Activated T-helper 1 cell treated with anti-CD3 and anti-CD28 coated beads, Interleukin-12 subunit alpha, Interleukin-12 subunit beta, Interleukin-2, Interleukin-4 antibody, amounts not matched to agents 30 ng/mL and 10 ng/mL and 1 ng/mL, durations not matched to agents 14 hours and 24 hours and 36 hours (primary cell): ENCODE measurements at regions not wholly inside any gene's neighbourhood (a gene's known extent, or its start where the extent isn't known, plus 50 kb on each side); places are given as distances from the start of the nearest gene placed in this dataset.

ENCODE experiments used
- DNase-seq: peaks from one replicate; pipeline ENCODE4 v3.0.0; 2021; ENCODE audit warnings: low spot score
- H3K27ac Mint-ChIP-seq: one replicate; pipeline ENCODE4 v1.8.0; 2021; ENCODE audit warnings: mild to moderate bottlenecking, mixed read lengths
- H3K27me3 Mint-ChIP-seq: one replicate; pipeline ENCODE4 v1.8.0; 2022; ENCODE audit warnings: mild to moderate bottlenecking, moderate library complexity, mixed read lengths; ENCODE audit not compliant: insufficient read depth
- H3K36me3 Mint-ChIP-seq: one replicate; pipeline ENCODE4 v1.8.0; 2021; ENCODE audit warnings: low read depth, mixed read lengths
- H3K4me1 Mint-ChIP-seq: one replicate; pipeline ENCODE4 v1.8.0; 2021; ENCODE audit warnings: low read depth, mixed read lengths
- H3K4me3 Mint-ChIP-seq: one replicate; pipeline ENCODE4 v1.8.0; 2021; ENCODE audit warnings: mild to moderate bottlenecking, moderate library complexity, mixed read lengths
- H3K9me3 Mint-ChIP-seq: one replicate; pipeline ENCODE4 v1.8.0; 2021; ENCODE audit warnings: mixed read lengths
- intact Hi-C: fragments of 100-400 bp; cut with micrococcal nuclease; formaldehyde crosslinking; loops from one replicate; pipeline ENCODE4 v1.15.1; 2024

DNA sequence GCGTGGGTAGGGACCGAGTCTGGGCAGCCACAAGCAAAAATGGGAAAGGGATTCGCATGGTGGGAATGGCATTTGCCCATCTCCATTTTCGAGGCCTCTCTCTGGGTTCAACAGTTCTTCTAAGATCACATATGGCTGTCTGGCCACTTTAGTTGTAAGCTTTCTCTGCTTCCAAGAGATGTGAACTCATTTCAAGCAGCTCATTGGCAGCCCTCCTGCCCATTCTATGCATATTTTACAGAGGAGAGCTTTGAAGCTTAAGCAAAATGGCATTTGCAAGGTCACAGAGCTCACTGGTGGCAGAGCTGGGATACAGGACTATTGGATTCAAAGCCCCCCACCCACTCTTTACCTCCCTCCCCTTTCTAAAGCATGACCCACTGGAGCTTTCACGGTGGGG is 93.7 kb downstream of the HHIPL2 start:
- Mint-ChIP-seq H3K36me3 (no peaks in the 10 kb centered on the region), H3K4me1 (peaks cover 12% of the 10 kb centered on the region), H3K27ac (no peak overlapping the region), H3K9me3 (peaks cover 15% of the 10 kb centered on the region), H3K27me3 (peaks cover 3% of the 10 kb centered on the region), H3K4me3 (no peak overlapping the region)
- intact Hi-C loops: loop anchor here (2.0 to 10.0 kb wide), 3 partner anchors 579 to 1643 kb away; no protein-coding TSS in a partner anchor
- DNase-seq: no peak

DNA sequence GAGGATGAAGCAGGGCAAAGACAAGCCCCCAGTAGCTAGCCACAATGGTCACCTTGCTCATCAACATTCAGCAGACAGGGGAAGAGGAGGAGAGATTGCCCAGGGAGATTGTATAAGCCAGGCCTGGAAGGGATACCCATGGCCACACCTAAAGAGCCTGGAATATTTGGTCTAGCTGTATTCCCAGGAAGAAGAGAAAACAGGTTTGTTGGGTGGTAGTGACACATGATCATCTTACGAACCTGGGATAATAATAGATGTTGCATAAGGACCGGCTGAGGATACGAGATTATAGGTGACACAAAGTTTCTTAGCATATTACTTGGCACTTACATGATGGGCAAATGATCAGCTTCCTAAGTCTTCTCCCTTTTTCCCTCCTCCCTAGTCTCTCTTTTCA is 95.9 kb downstream of the HHIPL2 start:
- no peak overlapping the region for H3K27ac Mint-ChIP-seq
- intact Hi-C loops: loop anchor here (10.0 kb wide), 2 partner anchors 577 to 1017 kb away; no protein-coding TSS in a partner anchor
- H3K4me1 Mint-ChIP-seq: peaks cover 12% of the 10 kb centered on the region
- H3K27me3 Mint-ChIP-seq: peaks cover 4% of the 10 kb centered on the region
- H3K4me3 Mint-ChIP-seq: no peak overlapping the region
- H3K36me3 Mint-ChIP-seq: no peaks in the 10 kb centered on the region
- no peak for DNase-seq
- peaks cover 4% of the 10 kb centered on the region for H3K9me3 Mint-ChIP-seq

DNA sequence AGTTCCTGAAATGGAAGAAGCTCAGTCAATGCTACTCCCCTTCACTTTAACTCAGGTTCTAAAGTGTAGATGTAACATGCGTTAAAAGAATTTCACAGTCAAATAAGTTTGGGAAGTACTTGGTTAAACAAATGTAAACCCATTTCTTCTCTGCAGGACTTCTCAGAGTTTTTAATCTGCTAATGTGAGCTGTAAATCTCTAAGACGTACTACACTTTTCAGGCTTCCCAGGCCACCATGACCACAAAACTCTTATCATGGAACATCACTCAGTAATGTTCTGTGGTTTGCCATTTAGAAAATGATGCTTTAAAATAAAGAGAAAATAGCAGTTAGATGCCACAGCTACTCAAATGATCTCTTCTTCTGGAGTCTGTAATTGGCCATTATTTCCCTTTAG is 104.3 kb downstream of the HHIPL2 start:
- no peaks in the 10 kb centered on the region for H3K9me3 Mint-ChIP-seq
- no peaks in the 10 kb centered on the region for H3K36me3 Mint-ChIP-seq
- intact Hi-C loops: no loop called here
- H3K4me3 Mint-ChIP-seq: no peak overlapping the region
- no peaks in the 10 kb centered on the region for H3K4me1 Mint-ChIP-seq
- no peak for DNase-seq
- peaks cover 2% of the 10 kb centered on the region for H3K27me3 Mint-ChIP-seq
- no peak overlapping the region for H3K27ac Mint-ChIP-seq

DNA sequence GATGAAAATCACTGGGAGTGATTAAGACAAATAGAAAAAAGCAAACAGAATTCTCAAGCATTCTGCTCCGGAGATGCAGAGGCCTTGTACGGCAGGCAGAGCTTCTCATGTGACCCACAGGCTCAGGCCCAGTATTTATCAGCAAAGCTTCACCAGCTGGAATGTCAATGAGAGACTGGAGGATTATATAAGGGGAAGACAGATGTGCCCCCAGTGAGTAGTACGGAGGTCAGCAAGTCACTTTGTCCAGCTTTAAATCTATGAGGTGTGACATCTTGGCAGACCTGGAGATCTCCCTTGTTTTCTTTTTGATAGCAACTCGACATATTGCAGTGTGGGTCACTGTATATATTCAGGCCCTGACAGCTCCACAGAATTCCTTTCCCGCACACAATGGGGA is 106.8 kb downstream of the HHIPL2 start:
- DNase-seq: no peak
- Mint-ChIP-seq H3K4me1 (no peaks in the 10 kb centered on the region), H3K4me3 (no peak overlapping the region), H3K27me3 (no peaks in the 10 kb centered on the region), H3K27ac (no peak overlapping the region), H3K36me3 (no peaks in the 10 kb centered on the region), H3K9me3 (no peaks in the 10 kb centered on the region)
- intact Hi-C loops: no loop called here

DNA sequence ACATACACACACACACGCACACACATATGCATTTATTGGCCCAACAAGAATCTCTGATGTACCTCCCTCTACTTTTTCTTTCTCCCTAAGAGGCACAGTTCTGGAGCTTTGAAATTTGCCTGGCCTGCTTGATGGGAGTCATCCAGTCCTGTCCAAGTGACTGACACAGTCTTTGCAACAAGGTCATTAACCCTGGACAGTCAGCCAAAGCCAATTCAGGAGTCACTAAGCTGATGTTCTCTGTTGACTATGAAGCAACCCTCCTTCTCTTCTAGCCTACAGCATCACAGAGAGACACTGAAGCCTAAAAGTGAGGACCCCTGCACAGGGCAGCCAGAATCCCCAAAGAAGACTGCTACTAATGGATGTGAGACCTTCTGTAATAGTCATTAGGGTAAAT is 123.1 kb downstream of the HHIPL2 start:
- H3K4me1 Mint-ChIP-seq: peaks cover 23% of the 10 kb centered on the region
- DNase-seq: no peak
- intact Hi-C loops: no loop called here
- no peak overlapping the region for H3K4me3 Mint-ChIP-seq
- no peaks in the 10 kb centered on the region for H3K27me3 Mint-ChIP-seq
- peaks cover 31% of the 10 kb centered on the region for H3K9me3 Mint-ChIP-seq
- no peak overlapping the region for H3K27ac Mint-ChIP-seq
- H3K36me3 Mint-ChIP-seq: peaks cover 6% of the 10 kb centered on the region

DNA sequence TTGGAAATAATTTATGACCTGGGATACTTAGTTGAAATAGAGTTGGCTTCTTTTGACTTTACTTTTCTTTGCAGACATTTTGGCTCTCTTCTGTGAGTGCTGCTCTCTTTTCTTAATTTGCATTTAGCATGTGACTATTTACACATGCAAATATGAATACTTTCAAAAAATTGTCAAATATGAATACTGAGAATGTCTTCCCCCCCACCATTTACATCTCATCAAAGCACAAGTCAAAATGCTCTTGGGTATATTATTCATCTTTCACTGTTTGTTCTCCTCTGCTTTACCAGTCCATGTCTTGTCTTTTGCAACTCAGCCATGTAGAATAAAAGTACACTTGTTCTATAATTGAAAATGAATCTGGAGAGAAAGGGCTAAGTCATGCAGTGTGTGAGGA is 126.5 kb downstream of the HHIPL2 start:
- Mint-ChIP-seq H3K27ac (no peak overlapping the region), H3K27me3 (no peaks in the 10 kb centered on the region), H3K4me1 (peaks cover 43% of the 10 kb centered on the region), H3K4me3 (no peak overlapping the region), H3K36me3 (peaks cover 5% of the 10 kb centered on the region), H3K9me3 (peaks cover 28% of the 10 kb centered on the region)
- no peak for DNase-seq
- intact Hi-C loops: no loop called here

DNA sequence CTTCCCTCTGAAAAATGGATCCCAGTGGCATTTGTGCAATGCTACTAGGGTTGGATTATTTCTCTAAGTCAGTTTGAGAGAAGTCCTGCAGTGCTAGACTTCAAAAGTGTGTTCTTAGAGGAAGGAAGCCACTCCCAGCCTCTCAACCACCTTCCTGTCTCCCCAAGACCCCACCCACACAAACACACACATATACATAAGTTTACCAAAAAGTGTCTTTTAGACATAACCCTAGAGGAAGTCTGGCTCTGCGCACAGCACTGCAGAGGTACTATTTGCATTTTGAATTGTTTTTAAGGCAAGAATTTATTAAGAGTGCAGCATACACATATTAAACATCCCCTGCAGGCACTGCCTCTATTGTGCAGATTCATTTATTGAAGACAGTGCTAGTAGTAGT is 127.3 kb downstream of the HHIPL2 start:
- peak overlapping the region; percentile 38 for H3K4me3 Mint-ChIP-seq
- intact Hi-C loops: no loop called here
- peaks cover 50% of the 10 kb centered on the region for H3K4me1 Mint-ChIP-seq
- no peaks in the 10 kb centered on the region for H3K27me3 Mint-ChIP-seq
- DNase-seq: peak; percentile 25
- H3K27ac Mint-ChIP-seq: peak overlapping the region; percentile 29
- peaks cover 5% of the 10 kb centered on the region for H3K36me3 Mint-ChIP-seq
- peaks cover 29% of the 10 kb centered on the region for H3K9me3 Mint-ChIP-seq

DNA sequence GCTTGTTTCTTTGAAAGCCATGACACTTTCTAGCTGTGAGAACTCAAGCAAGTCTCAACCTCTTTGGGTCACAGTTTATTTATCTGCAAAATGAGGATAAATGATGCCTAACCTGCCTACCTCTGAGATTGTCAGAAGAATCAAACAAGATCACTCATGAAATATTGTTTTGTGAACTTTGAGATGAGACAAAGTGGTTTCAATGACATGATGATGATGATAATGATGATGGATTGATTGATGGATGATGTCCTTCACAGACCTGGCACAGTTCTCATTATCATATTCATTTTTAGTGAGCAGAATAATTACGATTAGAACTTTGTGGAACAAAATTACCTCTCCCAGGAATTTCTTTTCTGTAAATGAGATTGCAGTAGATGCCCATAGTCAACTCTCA is 129.2 kb downstream of the HHIPL2 start:
- DNase-seq: no peak
- H3K9me3 Mint-ChIP-seq: peaks cover 32% of the 10 kb centered on the region
- H3K4me3 Mint-ChIP-seq: no peak overlapping the region
- H3K4me1 Mint-ChIP-seq: peaks cover 55% of the 10 kb centered on the region
- peaks cover 5% of the 10 kb centered on the region for H3K36me3 Mint-ChIP-seq
- intact Hi-C loops: no loop called here
- no peaks in the 10 kb centered on the region for H3K27me3 Mint-ChIP-seq
- H3K27ac Mint-ChIP-seq: no peak overlapping the region

DNA sequence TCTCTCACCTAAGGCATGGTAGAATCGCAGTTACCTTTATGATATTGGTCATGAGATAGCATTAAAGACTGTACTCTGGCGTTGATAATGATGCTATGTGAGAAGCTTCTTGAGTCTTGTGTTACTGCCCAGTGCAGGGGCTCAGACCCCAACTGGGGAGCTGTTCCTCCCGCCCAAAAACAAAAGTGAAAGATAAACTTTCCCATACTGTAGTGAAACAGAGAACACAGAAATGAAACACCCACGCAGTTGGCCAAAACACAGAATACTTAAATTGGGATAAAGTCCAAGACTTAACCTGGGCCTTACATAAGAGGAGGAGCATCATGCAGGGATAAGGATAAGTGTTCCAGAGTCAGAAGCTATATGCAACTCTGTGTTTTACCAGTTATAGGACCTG is 130.6 kb downstream of the HHIPL2 start:
- H3K27ac Mint-ChIP-seq: no peak overlapping the region
- H3K9me3 Mint-ChIP-seq: peaks cover 22% of the 10 kb centered on the region
- no peak for DNase-seq
- peak overlapping the region; percentile 34 for H3K4me3 Mint-ChIP-seq
- intact Hi-C loops: no loop called here
- H3K27me3 Mint-ChIP-seq: no peaks in the 10 kb centered on the region
- peaks cover 55% of the 10 kb centered on the region for H3K4me1 Mint-ChIP-seq
- peaks cover 5% of the 10 kb centered on the region for H3K36me3 Mint-ChIP-seq

DNA sequence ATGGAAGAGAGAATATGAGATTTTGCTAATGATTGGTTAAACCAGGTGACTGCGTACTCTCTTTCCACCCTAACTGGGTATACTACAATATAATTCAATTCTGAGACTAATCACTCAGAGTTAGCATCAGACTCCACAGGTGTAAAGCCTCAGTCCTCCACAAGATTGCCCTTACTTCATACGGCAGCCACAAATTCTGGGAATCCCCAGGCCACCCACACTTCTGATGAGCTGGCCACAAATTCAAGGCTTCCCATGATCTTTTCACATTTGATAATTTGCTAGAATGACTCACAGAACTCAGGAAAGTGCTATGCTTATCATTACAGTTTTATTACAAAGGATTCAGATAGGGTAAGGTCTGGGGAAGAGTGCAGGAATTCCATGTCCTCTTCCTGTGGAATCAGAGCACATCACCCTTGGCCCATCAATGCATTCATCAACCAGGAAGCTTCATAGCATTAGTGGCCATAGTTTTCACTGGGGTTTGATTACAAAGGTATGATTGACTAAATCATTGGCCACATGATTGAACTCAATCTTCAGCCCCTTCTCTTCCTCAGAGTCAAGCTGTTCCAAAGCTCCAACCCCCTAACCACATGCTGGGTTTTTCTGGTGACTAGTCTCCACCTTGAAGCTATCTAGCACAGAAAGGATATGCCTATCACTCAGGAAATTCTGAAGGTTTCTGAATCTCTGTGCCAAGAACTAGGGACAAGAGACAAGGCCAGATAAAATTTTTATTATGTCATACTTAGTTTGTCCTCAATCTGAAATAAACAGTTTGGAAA is 131.7 kb downstream of the HHIPL2 start:
- H3K9me3 Mint-ChIP-seq: peaks cover 15% of the 10 kb centered on the region
- intact Hi-C loops: no loop called here
- H3K4me1 Mint-ChIP-seq: peaks cover 45% of the 10 kb centered on the region
- H3K36me3 Mint-ChIP-seq: peaks cover 4% of the 10 kb centered on the region
- H3K27me3 Mint-ChIP-seq: no peaks in the 10 kb centered on the region
- no peak for DNase-seq
- no peak overlapping the region for H3K4me3 Mint-ChIP-seq
- H3K27ac Mint-ChIP-seq: no peak overlapping the region

DNA sequence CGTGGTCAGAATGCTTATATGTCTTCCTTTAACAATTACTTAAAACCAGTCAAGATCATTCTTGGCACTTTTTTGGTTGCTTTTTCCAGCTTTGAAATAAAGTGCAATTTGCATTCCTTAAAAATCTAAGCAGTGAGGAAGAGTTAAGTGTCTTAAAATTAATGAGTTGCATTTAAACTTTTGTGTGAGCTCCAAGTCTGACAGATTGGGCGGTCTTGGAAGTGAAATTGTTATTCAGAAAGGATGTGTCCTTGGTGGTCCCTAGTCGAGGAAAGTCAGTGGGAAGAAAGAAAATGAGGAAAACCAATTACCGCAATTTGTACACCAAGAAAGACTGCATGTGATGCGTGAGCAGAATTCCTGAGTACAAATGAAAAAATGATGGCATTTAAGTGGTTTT is 132.5 kb downstream of the HHIPL2 start:
- peaks cover 4% of the 10 kb centered on the region for H3K36me3 Mint-ChIP-seq
- no peak overlapping the region for H3K27ac Mint-ChIP-seq
- peaks cover 38% of the 10 kb centered on the region for H3K4me1 Mint-ChIP-seq
- no peaks in the 10 kb centered on the region for H3K27me3 Mint-ChIP-seq
- intact Hi-C loops: no loop called here
- no peak for DNase-seq
- peaks cover 12% of the 10 kb centered on the region for H3K9me3 Mint-ChIP-seq
- H3K4me3 Mint-ChIP-seq: no peak overlapping the region

DNA sequence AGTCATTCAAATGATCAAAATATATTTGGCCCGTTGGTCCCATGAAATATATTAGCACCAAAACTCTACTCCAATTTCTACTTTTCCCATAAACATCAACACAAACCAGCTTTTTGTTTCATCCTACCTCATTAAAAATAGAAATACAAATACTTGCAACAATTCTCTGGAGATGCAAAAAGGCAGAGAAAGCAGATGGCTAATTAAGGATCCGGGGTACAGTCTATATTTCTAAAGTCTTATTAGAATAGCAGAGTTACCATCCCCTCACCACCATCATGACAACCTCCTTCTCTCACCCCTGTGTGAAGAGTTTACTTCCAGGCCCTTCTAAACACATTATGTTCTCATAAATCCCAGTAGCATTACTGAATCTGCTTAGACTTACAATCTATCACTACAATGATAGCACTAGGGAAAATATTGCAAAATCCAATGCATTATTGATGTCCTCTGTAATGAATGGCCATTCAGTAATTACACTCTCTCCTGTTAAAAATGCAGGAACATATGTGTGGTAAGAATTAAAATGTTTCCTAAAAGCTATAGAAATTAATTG is 133.8 kb downstream of the HHIPL2 start:
- intact Hi-C loops: no loop called here
- Mint-ChIP-seq H3K4me3 (no peak overlapping the region), H3K4me1 (peaks cover 26% of the 10 kb centered on the region)

DNA sequence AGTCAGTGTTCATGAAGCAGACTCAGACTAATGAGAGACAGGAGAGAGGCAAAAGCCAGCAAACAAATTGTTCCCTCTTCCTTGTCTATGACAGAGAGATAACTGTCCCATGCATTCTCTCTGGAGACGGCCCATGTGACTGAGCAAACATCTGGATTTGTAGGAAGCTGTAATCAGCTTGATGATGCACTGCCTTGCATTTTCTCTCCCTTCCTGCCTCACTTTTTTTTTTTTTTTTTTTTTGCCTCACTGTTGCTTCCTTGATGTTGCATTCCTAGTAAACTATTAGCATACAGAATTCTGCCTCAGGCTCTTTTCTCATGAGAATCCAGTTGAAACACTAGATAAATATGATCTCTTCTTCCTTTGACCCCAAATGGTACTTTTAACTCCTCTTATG is 134.5 kb downstream of the HHIPL2 start:
- no peak for DNase-seq
- Mint-ChIP-seq H3K27me3 (no peaks in the 10 kb centered on the region), H3K36me3 (peaks cover 2% of the 10 kb centered on the region), H3K27ac (no peak overlapping the region), H3K4me3 (no peak overlapping the region), H3K4me1 (peaks cover 23% of the 10 kb centered on the region), H3K9me3 (peaks cover 8% of the 10 kb centered on the region)
- intact Hi-C loops: no loop called here

More for the DNA sequence above, 133.8 kb downstream of the HHIPL2 start:
- peaks cover 2% of the 10 kb centered on the region for H3K36me3 Mint-ChIP-seq
- no peaks in the 10 kb centered on the region for H3K27me3 Mint-ChIP-seq
- peaks cover 8% of the 10 kb centered on the region for H3K9me3 Mint-ChIP-seq
- no peak for DNase-seq
- H3K27ac Mint-ChIP-seq: no peak overlapping the region
